Esophagus muscularis mucosa (tissue), 4 donors: ENCODE measurements at regions not wholly inside any gene's neighbourhood (a gene's known extent, or its start where the extent isn't known, plus 50 kb on each side); places are given as distances from the start of the nearest gene placed in this dataset.

Experiments used
- EP300 ChIP-seq: sonication (generic); formaldehyde crosslinking; IDR thresholded peaks from one replicate; pipeline ENCODE4 v1.6.1; 2017; ENCODE audit warnings: antibody characterized with exemption
- POLR2A ChIP-seq: fragments of 450-650 bp; IDR thresholded peaks from one replicate; pipeline ENCODE4 v1.6.1; 2017; ENCODE audit warnings: antibody characterized with exemption, moderate library complexity, mild to moderate bottlenecking, low read depth
- TF ChIP-seq, protein P1 (sequence below), 3 experiments: fragments of 200-600 bp in 2 of 3; fragments of 450-650 bp in 1 of 3; sonication (generic) in 2 of 3; IDR thresholded peaks; one replicate each; pipeline ENCODE4 v1.5.1; 2017 to 2019; ENCODE audit warnings: antibody characterized with exemption in 3 of 3, mild to moderate bottlenecking in 2 of 3, moderate library complexity in 1 of 3

DNA sequence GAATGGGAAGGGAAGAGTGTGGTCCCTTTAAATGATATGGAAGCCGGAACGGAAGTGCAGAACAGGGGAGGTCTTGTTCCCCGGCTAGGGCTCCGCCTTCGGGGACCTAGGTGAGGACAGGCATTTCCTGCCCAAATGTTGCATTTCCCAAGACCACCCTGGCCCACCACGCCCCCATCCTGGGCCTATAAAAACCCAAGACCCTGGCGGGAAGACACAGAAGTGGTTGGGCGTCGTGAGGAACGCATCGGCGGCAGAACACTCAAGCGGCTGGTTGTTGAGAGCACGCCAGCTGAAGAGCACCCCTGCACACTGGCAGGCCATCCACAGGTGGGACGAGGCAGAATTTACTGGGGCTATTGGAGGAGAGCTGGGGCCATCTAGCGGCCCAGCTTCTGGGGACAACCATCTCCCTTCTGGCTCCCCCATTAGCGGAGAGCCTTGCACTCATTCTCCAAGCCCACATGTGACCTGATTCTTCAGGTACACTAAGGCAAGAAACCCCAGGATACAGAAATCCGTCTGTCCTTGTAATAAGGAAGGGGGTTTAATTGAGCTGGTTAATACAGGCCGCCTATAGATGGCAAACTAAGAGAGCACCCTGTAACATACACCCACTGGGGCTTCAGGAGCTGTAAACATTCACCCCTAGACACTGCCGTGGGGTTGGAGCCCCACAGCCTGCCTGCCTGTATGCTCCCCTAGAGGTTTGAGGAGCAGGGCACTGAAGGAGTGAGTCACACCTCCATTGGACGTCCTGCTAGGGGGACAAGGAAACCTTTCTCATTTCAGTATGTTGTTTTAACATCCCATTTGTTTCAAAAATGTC lies 1327.9 kb downstream of the BRINP3 start:
- TF ChIP-seq, protein P1, sequence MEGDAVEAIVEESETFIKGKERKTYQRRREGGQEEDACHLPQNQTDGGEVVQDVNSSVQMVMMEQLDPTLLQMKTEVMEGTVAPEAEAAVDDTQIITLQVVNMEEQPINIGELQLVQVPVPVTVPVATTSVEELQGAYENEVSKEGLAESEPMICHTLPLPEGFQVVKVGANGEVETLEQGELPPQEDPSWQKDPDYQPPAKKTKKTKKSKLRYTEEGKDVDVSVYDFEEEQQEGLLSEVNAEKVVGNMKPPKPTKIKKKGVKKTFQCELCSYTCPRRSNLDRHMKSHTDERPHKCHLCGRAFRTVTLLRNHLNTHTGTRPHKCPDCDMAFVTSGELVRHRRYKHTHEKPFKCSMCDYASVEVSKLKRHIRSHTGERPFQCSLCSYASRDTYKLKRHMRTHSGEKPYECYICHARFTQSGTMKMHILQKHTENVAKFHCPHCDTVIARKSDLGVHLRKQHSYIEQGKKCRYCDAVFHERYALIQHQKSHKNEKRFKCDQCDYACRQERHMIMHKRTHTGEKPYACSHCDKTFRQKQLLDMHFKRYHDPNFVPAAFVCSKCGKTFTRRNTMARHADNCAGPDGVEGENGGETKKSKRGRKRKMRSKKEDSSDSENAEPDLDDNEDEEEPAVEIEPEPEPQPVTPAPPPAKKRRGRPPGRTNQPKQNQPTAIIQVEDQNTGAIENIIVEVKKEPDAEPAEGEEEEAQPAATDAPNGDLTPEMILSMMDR (IDR thresholded peaks at IDR 0.05) = no peak
- no peak for TF ChIP-seq EP300
- no peak for TF ChIP-seq POLR2A
